ENCODE measurements at regions not wholly inside any gene's neighbourhood (a gene's known extent, or its start where the extent isn't known, plus 50 kb on each side); places are given as distances from the start of the nearest gene placed in this dataset.
"Not testable (repeated sequence)": the region's sequence is repeated elsewhere in the genome, so short reads cannot be mapped to it uniquely, and the experiment has no call there.

DNA sequence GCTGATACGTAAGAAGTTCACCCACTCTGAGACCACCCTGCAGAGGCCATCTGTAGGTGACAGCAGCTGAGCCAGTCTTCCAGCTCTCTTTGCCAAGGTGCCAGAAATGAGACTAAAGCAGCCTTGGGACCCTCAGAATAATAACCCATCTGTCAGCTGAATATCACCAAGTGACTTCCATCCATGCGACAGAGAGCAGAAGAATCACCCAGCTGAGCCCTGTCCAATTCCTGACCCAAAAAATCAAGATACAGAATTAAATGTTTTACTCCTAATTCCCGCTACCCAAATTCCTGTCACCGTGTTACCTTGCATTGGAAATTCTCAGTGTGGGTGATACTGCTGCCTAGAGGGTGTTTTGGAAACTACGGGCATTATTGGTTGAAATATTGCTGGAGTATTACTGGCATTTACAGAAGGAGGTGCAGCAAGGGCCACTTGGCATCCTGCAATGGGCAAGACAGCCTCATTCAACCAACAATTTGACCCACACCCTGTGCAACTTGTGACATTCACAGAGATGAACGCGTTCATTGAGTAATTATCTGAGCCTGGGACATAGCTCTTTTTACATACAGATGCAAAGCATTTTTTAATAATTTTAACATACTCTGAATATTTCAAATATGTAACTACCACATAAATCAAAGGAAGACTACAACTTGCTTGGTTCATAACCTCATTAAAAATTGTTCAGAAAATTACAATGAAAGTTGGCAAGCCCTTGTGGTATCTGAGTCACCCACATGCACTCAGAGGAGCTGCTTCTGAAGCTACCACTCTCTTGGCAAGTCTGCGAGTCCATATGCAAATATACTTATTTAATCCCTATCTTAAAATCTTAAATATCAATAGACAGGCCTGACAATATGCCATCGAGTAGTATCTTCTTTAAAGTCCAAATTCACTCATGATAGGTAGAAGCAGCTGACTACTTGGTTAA is 126.6 kb downstream of the C16orf95 start:
- DNase-seq (ENCODE audit: low read depth in 2 of 2, low spot score in 1 of 2), result no peak

DNA sequence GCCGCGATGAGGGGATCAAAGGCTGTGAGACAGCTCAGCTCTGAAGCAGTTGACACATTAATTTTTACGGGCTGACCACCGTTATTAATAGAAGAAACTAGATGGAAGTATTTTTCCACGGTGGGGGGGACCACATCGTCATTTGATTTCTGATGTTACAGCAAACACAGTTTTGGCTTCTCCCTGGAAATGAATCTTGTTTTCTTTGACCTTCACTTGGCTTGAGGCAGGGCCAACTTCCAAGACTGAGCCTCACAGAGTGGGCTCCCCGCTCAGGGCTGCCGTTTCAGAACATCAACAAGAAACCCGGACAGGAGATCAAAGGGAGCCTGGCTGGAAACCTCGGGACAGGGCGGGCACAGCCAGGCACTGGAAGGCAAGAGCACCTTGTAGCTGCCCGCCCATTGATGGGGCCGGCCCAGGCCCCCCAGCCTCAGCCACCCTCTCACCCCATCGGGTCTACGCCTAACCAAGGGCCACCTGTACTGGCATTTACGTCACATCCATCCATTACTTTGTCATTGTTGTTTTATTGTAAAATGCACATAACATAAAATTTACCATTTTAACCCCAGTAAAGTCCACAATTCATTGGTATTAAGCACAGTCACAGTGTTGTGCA is 124.6 kb downstream of the C16orf95 start:
- DNase-seq (ENCODE audit: low read depth in 2 of 2, low spot score in 1 of 2), result no peak

DNA sequence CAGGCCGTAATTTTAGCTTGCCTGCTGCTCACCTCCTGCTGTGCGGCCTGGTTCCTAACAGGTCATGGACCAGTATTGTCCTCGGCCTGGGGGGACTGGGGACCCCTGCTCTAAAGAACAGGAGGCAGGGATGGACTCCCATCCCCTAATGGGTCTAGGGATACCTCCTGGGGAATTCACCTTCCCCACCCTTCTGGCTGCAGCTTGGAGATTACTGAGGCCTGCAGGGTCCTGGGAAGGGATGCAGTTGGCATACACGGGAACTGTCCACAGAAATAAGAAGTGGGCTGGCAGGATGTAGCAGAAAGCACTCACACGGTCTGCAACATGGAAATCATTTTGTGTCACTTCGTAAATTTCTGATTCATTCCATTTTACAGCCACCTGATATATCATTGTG is 123.0 kb downstream of the C16orf95 start:
- no peak for DNase-seq (ENCODE audit: low read depth in 2 of 2, low spot score in 1 of 2)

DNA sequence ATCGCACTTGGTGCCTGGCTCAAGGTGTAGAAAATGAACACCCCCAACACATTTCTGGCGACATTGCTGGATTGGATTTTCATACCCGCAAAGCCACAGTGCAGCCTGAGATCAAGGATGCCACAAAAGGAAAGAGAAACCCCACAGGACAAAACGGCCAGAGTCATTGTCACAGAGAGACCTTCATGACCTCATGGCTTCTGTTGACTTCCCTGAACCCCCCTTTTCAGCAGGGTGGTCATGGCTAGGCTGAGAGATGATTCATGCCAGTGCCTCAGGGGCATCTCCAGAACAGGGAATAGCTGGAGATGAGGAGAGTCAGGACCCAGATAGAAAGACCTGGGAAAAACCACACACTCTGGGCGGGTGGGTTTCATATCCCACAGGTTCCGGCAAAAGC is 122.0 kb downstream of the C16orf95 start:
- no peak for DNase-seq (ENCODE audit: low read depth in 2 of 2, low spot score in 1 of 2)

DNA sequence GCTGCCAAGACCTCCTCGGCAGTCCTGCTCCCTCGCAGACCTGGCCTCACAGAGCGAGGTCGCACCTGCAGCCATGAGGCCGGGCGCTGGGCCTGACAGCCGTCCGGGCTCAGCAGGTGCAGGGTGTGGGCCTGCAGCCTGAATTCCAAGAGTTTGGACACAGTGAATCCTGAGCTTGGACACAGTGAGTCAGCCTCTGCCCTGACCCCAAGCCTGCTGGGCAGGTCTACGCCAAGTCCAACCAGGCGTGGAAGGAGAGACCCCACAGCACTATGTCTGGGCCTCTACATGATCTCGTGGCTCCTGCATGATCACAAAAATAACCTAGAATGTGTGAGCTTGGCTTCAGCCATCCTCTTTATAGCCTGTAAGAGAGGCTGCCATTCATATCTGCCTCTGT is 121.0 kb downstream of the C16orf95 start:
- no peak for DNase-seq (ENCODE audit: low read depth in 2 of 2, low spot score in 1 of 2)

GRCh38 chr16:87196661-87197060 is 120.5 kb downstream of the C16orf95 start:
- DNase-seq (ENCODE audit: low read depth in 2 of 2, low spot score in 1 of 2), result no peak

GRCh38 chr16:87198328-87198832 is 118.8 kb downstream of the C16orf95 start:
- no peak for DNase-seq (ENCODE audit: low read depth in 2 of 2, low spot score in 1 of 2)

- DNase-seq (ENCODE audit: low read depth in 2 of 2, low spot score in 1 of 2), result no peak
Observed at GRCh38 chr16:87198881-87199280, 118.3 kb downstream of the C16orf95 start.

- no peak for DNase-seq (ENCODE audit: low read depth in 2 of 2, low spot score in 1 of 2)
Observed at GRCh38 chr16:87199379-87199778, 117.8 kb downstream of the C16orf95 start.

GRCh38 chr16:87199901-87200300 is 117.3 kb downstream of the C16orf95 start:
- DNase-seq (ENCODE audit: low read depth in 2 of 2, low spot score in 1 of 2), result no peak

GRCh38 chr16:87200637-87201036 is 116.6 kb downstream of the C16orf95 start:
- DNase-seq (ENCODE audit: low read depth in 2 of 2, low spot score in 1 of 2), result no peak

- DNase-seq (ENCODE audit: low read depth in 2 of 2, low spot score in 1 of 2), result no peak
Observed at GRCh38 chr16:87201052-87201451, 116.1 kb downstream of the C16orf95 start.

DNA sequence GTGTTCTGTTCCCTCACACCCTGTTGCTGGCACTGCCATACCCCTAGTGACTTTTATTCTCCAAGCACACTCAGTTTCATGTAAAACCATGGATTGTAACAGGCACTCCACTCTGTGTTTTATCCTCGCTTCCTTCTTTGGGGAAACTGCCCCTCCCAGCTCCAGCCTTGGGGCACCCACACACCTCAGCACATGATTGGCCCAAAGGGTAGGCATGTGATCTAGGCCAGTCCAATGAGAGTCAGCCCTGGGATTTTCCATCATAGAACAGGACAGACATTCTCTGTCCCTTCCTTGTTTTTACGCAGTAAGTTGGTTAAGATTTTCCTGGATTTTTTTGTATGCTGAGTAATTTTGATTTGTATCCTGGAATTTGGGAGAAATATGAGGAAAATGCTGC is 115.4 kb downstream of the C16orf95 start:
- DNase-seq (ENCODE audit: low read depth in 2 of 2, low spot score in 1 of 2), result no peak

DNA sequence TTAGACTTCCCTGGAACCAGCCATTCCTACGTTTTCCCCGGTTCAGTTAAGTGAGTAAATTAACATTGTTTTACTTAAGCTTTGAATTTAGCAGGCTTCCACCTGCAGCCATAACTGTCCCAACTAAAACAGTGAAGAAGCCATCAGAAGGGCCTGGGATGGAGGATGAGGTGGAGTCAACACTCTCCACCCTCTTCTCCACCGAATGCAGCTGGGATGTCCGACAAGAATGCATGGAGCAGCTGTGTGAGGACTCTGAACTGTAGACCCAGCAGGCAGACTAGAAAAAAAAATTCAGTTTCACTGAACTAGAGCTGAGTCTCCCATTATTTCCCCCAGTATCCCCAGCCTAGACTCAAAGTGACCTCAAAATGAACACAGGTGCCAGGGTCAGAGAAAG is 114.8 kb downstream of the C16orf95 start:
- no peak for DNase-seq (ENCODE audit: low read depth in 2 of 2, low spot score in 1 of 2)

- no peak for DNase-seq (ENCODE audit: low read depth in 2 of 2, low spot score in 1 of 2)
Observed at GRCh38 chr16:87203060-87203656, 114.0 kb downstream of the C16orf95 start.

- DNase-seq (ENCODE audit: low read depth in 2 of 2, low spot score in 1 of 2), result no peak
Observed at GRCh38 chr16:87206646-87207451, 110.3 kb downstream of the C16orf95 start.

- DNase-seq (ENCODE audit: low read depth in 2 of 2, low spot score in 1 of 2), result no peak
Observed at GRCh38 chr16:87207509-87207908, 109.7 kb downstream of the C16orf95 start.

GRCh38 chr16:87207965-87208364 is 109.2 kb downstream of the C16orf95 start:
- no peak for DNase-seq (ENCODE audit: low read depth in 2 of 2, low spot score in 1 of 2)

GRCh38 chr16:87208968-87209367 is 108.2 kb downstream of the C16orf95 start:
- not testable (repeated sequence) for DNase-seq (ENCODE audit: low read depth in 2 of 2, low spot score in 1 of 2)

DNA sequence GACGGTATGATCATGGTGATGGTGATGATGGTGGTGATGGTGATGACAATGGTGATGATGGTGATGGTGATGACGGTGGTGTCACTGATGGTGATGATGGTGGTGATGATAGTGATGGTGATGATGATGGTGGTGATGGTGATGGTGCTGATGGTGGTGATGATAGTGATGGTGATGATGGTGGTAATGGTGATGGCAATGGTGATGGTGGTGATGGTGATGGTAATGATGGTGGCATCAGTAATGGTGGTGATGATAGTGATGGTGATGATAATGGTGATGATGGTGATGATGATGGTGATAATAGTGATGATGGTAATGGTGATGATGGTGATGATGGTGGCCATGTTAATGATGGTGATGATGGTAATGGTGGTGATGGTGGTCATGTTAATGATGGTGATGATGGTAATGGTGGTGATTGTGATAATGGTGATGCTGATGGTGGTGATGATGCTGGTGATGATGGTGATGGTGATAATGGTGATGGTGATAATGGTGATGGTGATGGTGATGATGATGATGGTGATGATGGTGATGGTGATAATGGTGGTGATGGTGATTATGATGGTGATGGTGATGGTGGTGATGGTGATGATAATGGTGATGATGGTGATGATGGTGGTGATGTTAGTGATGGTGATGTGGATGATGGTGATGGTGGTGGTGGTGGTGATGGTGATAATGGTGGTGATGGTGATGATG is 107.2 kb downstream of the C16orf95 start:
- DNase-seq (ENCODE audit: low read depth in 2 of 2, low spot score in 1 of 2), result no peak

All from stimulated activated CD8-positive, alpha-beta memory T cell treated with anti-CD3 and anti-CD28 coated beads, Interleukin-4, amount 100 ng/mL, for 4 hours (primary cell).